SKM-1 (cell line): ENCODE measurements at regions not wholly inside any gene's neighbourhood (a gene's known extent, or its start where the extent isn't known, plus 50 kb on each side); places are given as distances from the start of the nearest gene placed in this dataset.

ENCODE experiments used
- DNase-seq: peaks from one replicate; lab custom pipeline; 2025; ENCODE audit not compliant: unreplicated experiment; lab: John Stamatoyannopoulos, UW

GRCh38 chr11:13062115-13062514, 53.0 kb downstream of the RASSF10 start:
- DNase-seq: no peak

DNA sequence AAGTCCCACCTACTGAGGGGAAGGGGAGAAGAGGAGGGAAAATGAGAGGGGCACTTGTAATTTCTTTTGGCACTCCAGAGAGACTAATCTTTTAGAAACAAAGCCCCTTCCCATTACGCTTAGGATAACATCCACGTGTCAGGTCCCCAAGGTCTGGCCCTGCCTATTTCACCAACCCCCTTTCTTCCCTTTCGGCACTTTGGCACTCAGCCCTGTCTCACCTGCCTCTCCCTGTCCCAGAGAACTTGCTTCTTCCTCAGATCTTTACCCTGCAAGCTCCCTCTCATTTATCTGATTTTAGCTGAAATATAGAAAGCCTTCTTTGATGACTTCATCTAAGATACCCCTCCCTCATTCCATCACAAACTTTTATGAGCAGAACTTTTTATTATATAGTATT, 55.5 kb downstream of the RASSF10 start:
- DNase-seq: no peak

DNA sequence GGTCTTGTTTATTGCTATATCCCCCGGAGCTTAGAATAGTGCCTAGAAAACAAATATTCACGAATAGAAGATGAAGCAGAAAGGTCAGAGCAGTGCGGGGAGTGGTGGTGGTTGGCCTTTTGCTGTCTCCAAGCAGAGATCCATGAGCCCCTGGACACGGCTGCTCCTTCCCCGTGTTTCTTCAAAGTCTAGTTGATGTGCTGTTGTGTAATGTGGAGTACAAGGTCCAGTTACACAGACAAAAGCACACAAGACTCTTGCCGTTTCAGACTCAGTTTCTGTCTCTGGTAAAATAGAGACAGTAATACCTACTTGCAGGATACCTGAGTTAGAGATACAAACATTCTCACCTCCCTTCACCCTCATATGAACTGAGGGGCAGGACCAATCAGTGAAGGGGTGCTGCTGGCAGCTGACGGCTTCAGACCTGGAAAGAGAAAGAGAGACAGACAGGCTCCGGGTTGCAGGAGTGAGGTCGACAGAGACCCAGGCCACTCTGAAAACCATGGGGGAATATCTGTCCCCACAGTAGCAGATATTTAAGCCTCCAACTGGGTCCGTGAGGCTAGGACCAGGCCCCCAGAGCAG, 56.2 kb downstream of the RASSF10 start:
- DNase-seq: no peak

DNA sequence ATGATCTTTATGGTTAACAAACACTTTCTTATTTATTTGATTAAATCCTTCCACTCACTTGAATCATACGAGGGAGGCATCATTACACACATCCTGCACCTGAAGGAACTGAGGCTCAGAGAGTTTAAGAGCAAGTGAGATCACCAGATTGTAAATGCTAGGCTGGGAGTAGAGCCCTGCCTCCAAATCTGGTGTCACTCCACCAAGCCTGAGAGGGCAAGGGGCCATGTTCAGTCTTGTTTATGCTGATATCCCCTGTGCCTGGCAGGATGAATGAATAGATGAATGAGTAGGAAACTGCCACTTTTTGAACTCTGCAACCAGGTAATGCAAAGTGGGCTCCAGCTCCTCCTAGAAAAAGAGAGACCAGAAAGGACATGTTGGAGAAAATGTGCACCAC, 59.1 kb downstream of the RASSF10 start:
- no peak for DNase-seq

DNA sequence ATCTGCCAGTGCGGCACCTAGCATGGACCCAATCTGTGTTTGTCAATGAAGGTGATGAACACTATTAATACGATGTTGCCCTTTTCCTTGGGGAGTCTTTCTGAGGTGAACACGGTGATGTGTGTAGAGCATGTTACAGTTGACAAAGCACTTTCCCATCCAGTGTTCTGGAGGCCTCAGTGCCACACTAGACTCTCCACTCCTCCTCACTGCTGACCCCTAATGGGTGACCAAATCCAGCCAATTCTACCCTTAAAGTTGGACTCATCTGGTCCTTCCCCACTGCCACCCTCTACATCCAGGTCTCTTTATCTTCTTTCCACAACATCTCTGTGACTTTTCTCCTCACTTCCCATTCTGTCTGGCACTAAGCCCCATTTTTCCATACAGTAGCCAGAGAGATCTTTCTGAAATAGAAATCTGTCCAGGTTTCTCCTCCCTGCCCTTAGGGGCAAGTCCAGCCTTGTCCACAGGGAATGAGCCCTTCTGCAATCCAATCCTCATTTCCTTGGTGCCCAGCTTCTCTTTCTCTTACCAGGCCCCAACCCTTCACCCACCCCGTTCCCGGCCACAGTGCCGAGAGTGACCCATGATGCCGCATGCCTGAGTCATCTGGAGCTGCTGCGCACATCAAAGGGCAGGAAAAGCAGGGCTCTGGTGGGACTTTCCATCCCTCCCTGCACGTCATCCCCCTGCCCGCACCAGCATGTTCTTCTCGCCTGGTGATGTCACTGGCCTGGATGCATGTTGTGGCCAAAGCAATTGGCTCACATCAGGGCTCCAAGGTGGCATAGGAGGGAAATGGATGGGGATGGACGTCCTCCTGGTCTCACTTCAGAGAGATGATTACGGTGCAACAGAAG, 64.2 kb downstream of the RASSF10 start:
- no peak for DNase-seq

GRCh38 chr11:13074714-13075464, 65.8 kb downstream of the RASSF10 start:
- no peak for DNase-seq

DNA sequence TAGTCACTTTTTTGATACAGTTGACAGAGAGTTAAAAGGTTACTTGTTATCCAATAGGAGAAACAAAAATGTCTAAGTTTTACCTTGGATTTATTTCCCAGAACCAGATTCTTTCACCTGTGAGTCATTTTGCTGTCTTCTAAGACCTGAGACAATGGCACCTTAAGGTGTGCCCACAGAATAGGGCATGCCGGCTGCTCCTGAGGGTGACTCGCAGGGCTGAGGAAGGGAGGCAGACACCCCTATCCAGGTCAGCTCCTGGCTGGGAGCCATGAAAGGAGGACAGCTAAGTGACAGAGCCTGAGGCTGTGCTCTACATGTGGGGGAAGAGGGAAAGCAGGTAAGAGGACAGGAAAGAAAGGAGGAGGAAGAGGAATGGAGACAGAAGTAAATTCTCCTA, 67.8 kb downstream of the RASSF10 start:
- DNase-seq: no peak

GRCh38 chr11:13080861-13081260, 71.7 kb downstream of the RASSF10 start:
- DNase-seq: no peak

GRCh38 chr11:13082588-13082987, 73.5 kb downstream of the RASSF10 start:
- DNase-seq: no peak

DNA sequence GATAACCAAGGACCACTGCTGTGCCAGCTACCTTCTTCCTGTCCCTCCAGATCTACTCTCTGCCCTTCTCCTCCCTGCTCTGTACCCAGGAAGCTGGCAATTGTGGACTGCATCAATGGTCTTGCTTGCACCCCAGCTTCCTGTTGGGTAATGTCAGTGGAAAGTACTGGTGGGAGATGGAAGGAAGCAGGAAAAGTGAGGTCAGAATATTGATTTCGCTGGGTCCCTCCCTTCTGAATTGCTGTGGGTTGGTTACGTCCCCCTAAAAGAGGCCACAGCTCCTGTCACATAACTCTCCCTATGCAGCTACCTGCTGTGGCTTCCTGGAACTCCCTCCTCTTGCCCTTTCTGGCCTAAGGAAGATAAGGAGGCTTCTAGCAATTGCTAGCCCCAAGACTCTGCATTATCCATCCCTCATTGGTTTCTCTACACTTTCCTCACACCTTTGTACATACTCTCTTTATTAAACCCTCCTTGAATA, 81.2 kb downstream of the RASSF10 start:
- no peak for DNase-seq

- DNase-seq: no peak
Measured at GRCh38 chr11:13091373-13091772, 82.3 kb downstream of the RASSF10 start.

- no peak for DNase-seq
Measured at GRCh38 chr11:13091804-13092203, 82.7 kb downstream of the RASSF10 start.

GRCh38 chr11:13094930-13095687, 86.0 kb downstream of the RASSF10 start:
- DNase-seq: no peak

- DNase-seq: no peak
Measured at GRCh38 chr11:13098063-13098462, 88.9 kb downstream of the RASSF10 start.

GRCh38 chr11:13098616-13099289, 89.6 kb downstream of the RASSF10 start:
- DNase-seq: no peak

DNA sequence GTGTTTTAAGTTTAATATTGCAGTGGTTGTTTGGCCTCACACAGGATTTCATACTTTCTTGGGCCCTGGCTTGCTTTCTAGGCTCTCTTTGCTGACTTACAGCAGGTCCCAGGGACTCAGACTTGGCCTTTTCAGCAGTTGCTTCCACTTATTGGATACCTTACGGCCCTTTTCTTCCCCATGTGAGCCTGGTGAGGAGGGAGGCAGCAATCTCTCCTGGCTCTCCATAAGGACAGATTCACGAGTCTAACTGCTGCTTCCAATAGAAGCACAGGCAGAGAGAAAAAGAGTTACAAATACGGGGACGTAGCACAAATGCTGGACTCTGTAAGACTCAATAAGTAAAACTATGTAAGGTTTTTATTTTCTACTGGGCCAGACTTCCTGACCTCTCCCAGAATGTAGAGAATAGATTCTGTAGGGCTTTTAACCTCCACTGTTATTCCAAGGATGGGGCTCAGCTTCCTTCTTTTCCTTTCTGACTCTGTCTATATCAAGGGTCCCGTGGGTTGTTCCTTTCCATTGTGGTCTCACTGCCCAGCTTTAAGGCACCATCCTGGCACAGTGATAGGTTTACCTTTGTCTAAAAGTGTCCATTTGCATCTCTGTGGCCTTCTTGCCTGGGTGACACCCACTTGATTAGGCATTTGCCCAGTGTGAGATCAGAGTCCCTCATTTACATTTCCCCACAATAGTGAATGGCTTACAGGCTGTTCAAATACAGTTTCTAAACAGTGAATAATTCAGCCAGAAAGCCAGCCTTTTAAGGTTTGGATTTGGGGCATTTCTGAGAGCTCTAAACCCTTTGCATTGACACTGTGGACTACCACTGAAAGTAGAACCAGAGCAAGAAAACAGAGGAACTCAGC, 92.8 kb downstream of the RASSF10 start:
- DNase-seq: no peak

- DNase-seq: no peak
Measured at GRCh38 chr11:13102513-13102840, 93.4 kb downstream of the RASSF10 start.

- no peak for DNase-seq
Measured at GRCh38 chr11:13102865-13103539, 93.9 kb downstream of the RASSF10 start.

GRCh38 chr11:13103962-13104554, 94.9 kb downstream of the RASSF10 start:
- no peak for DNase-seq
